HEK293 (cell line): ENCODE measurements at regions not wholly inside any gene's neighbourhood (a gene's known extent, or its start where the extent isn't known, plus 50 kb on each side); places are given as distances from the start of the nearest gene placed in this dataset.

Experiments used
- CTCF ChIA-PET: fragments of 350-600 bp; formaldehyde crosslinking; extraction: SDS; loops from one replicate; lab custom pipeline; 2021; ENCODE audit warnings: antibody characterized with exemption; lab: Yijun Ruan, JAX
- POLR2A ChIA-PET: fragments of 300-600 bp; formaldehyde crosslinking; extraction: SDS; loops from one replicate; lab custom pipeline; 2020; ENCODE audit warnings: antibody characterized with exemption, inconsistent platforms; lab: Yijun Ruan, JAX
- H3K27ac ChIP-seq: fragments of 200-500 bp; sonication (Bioruptor generic); 2 replicates; pipeline ENCODE4 v1.5.1; 2014; ENCODE audit warnings: low read depth, low read length, control low read depth, inconsistent platforms; ENCODE audit errors: extremely low read depth
- H3K36me3 ChIP-seq, 2 experiments: fragments of 200-500 bp in 1 of 2; sonication (Bioruptor generic) in 1 of 2; 1 replicate in 1 of 2; 2 replicates in 1 of 2; pipeline ENCODE4 v1.5.1; 2014 to 2017; ENCODE audit warnings: inconsistent platforms in 2 of 2, low read length in 2 of 2; ENCODE audit not compliant: control insufficient read depth in 2 of 2, insufficient read depth in 1 of 2
- H3K4me1 ChIP-seq: fragments of 200-500 bp; sonication (Bioruptor generic); 2 replicates; pipeline ENCODE4 v1.5.1; 2014; ENCODE audit warnings: mild to moderate bottlenecking, low read length, inconsistent platforms; ENCODE audit not compliant: control insufficient read depth, insufficient read depth
- H3K4me3 ChIP-seq: 2 replicates; pipeline ENCODE4 v1.5.1; 2011; ENCODE audit warnings: low read depth, mild to moderate bottlenecking, control low read depth, low read length, moderate library complexity
- H3K9me3 ChIP-seq: fragments of 200-500 bp; sonication (Bioruptor generic); 2 replicates; pipeline ENCODE4 v1.5.1; 2014; ENCODE audit warnings: low read depth, low read length, inconsistent platforms; ENCODE audit not compliant: control insufficient read depth, insufficient read depth
- HOXA7 ChIP-seq: sonication (generic); formaldehyde crosslinking; IDR thresholded peaks from 2 replicates; pipeline ENCODE4 v1.8.1; 2022; ENCODE audit warnings: missing genetic modification reagents, borderline replicate concordance
- SALL2 ChIP-seq: fragments of 450-650 bp; formaldehyde crosslinking; IDR thresholded peaks from 2 replicates; pipeline ENCODE4 v1.5.0; 2017; ENCODE audit warnings: missing biosample characterization, mild to moderate bottlenecking, missing genetic modification characterization, borderline replicate concordance
- SCRT1 ChIP-seq: fragments of 450-650 bp; formaldehyde crosslinking; IDR thresholded peaks from 2 replicates; pipeline ENCODE4 v1.5.1; 2016; ENCODE audit warnings: missing biosample characterization, missing genetic modification characterization, borderline replicate concordance
- SETDB1 ChIP-seq: IDR thresholded peaks from one replicate; pipeline ENCODE4 v1.6.1; 2017; ENCODE audit warnings: mild to moderate bottlenecking, low read length, moderate library complexity, mixed read lengths; ENCODE audit not compliant: insufficient read length
- WT1 ChIP-seq: fragments of 450-650 bp; formaldehyde crosslinking; IDR thresholded peaks from 2 replicates; pipeline ENCODE4 v1.5.1; 2016; ENCODE audit warnings: missing biosample characterization, missing genetic modification characterization
- ZFP37 ChIP-seq: fragments of 450-650 bp; formaldehyde crosslinking; IDR thresholded peaks from 2 replicates; pipeline ENCODE4 v1.5.1; 2016; ENCODE audit warnings: missing biosample characterization, missing genetic modification characterization
- ZFP41 ChIP-seq: fragments of 450-650 bp; formaldehyde crosslinking; IDR thresholded peaks from 2 replicates; pipeline ENCODE4 v1.5.1; 2016; ENCODE audit warnings: missing biosample characterization, missing genetic modification characterization, borderline replicate concordance
- ZNF10 ChIP-seq: fragments of 450-650 bp; formaldehyde crosslinking; IDR thresholded peaks from 2 replicates; pipeline ENCODE4 v1.5.1; 2017; ENCODE audit warnings: missing biosample characterization, missing genetic modification characterization
- ZNF132 ChIP-seq: fragments of 450-650 bp; formaldehyde crosslinking; IDR thresholded peaks from 2 replicates; pipeline ENCODE4 v1.5.1; 2017; ENCODE audit warnings: missing biosample characterization, missing genetic modification characterization, borderline replicate concordance
- ZNF133 ChIP-seq: fragments of 450-650 bp; formaldehyde crosslinking; IDR thresholded peaks from 2 replicates; pipeline ENCODE4 v1.5.1; 2016; ENCODE audit warnings: missing biosample characterization, missing genetic modification characterization
- ZNF24 ChIP-seq: fragments of 450-650 bp; formaldehyde crosslinking; IDR thresholded peaks from 2 replicates; pipeline ENCODE4 v1.5.1; 2016; ENCODE audit warnings: missing biosample characterization, missing genetic modification characterization
- ZNF292 ChIP-seq: fragments of 450-650 bp; formaldehyde crosslinking; IDR thresholded peaks from 2 replicates; pipeline ENCODE4 v1.5.1; 2016; ENCODE audit warnings: low read depth, missing biosample characterization, missing genetic modification characterization, borderline replicate concordance
- ZNF311 ChIP-seq: fragments of 450-650 bp; formaldehyde crosslinking; IDR thresholded peaks from 2 replicates; pipeline ENCODE4 v1.5.1; 2017; ENCODE audit warnings: missing biosample characterization, missing genetic modification characterization, borderline replicate concordance
- ZNF341 ChIP-seq: fragments of 450-650 bp; formaldehyde crosslinking; IDR thresholded peaks from 2 replicates; pipeline ENCODE4; 2016; ENCODE audit warnings: low read depth, missing biosample characterization, missing genetic modification characterization
- ZNF366 ChIP-seq: fragments of 450-650 bp; formaldehyde crosslinking; conservative IDR thresholded peaks from 2 replicates; pipeline ENCODE4 v1.5.1; 2016; ENCODE audit warnings: missing biosample characterization, missing genetic modification characterization
- ZNF449 ChIP-seq: fragments of 450-650 bp; formaldehyde crosslinking; IDR thresholded peaks from 2 replicates; pipeline ENCODE4 v1.5.1; 2017; ENCODE audit warnings: missing biosample characterization, mild to moderate bottlenecking, missing genetic modification characterization, moderate library complexity
- ZNF48 ChIP-seq: fragments of 450-650 bp; formaldehyde crosslinking; IDR thresholded peaks from 2 replicates; pipeline ENCODE4 v1.5.1; 2016; ENCODE audit warnings: missing biosample characterization, missing genetic modification characterization
- ZNF501 ChIP-seq: fragments of 450-650 bp; formaldehyde crosslinking; IDR thresholded peaks from 2 replicates; pipeline ENCODE4 v1.5.1; 2016; ENCODE audit warnings: missing biosample characterization, missing genetic modification characterization
- ZNF600 ChIP-seq: fragments of 450-650 bp; formaldehyde crosslinking; IDR thresholded peaks from 2 replicates; pipeline ENCODE4 v1.5.1; 2016; ENCODE audit warnings: missing biosample characterization, missing genetic modification characterization
- ZNF610 ChIP-seq: fragments of 450-650 bp; formaldehyde crosslinking; IDR thresholded peaks from 2 replicates; pipeline ENCODE4 v1.5.1; 2016; ENCODE audit warnings: missing biosample characterization, missing genetic modification characterization, borderline replicate concordance
- ZNF624 ChIP-seq: fragments of 450-650 bp; formaldehyde crosslinking; IDR thresholded peaks from 2 replicates; pipeline ENCODE4 v1.5.1; 2017; ENCODE audit warnings: missing biosample characterization, missing genetic modification characterization
- ZNF645 ChIP-seq: fragments of 450-650 bp; formaldehyde crosslinking; IDR thresholded peaks from 2 replicates; pipeline ENCODE4; 2016; ENCODE audit warnings: missing biosample characterization, missing genetic modification characterization
- ZNF692 ChIP-seq: fragments of 450-650 bp; formaldehyde crosslinking; IDR thresholded peaks from 2 replicates; pipeline ENCODE4 v1.5.1; 2016; ENCODE audit warnings: missing biosample characterization, missing genetic modification characterization
- ZNF792 ChIP-seq: fragments of 450-650 bp; formaldehyde crosslinking; IDR thresholded peaks from 2 replicates; pipeline ENCODE4 v1.5.1; 2016; ENCODE audit warnings: missing biosample characterization, missing genetic modification characterization
- ZNF837 ChIP-seq: fragments of 450-650 bp; formaldehyde crosslinking; IDR thresholded peaks from 2 replicates; pipeline ENCODE4 v1.5.1; 2016; ENCODE audit warnings: missing biosample characterization, missing genetic modification characterization
- TF ChIP-seq, protein P1 (sequence below): fragments of 450-650 bp; formaldehyde crosslinking; IDR thresholded peaks from 2 replicates; pipeline ENCODE4 v1.5.1; 2016; ENCODE audit warnings: missing biosample characterization, missing genetic modification characterization

- CTCF ChIA-PET = no interaction called here
- H3K4me1 ChIP-seq = no peaks in the 10 kb centered on the region
- no peak overlapping the region for H3K27ac ChIP-seq
- no peak overlapping the region for H3K4me3 ChIP-seq
- TF ChIP-seq ZFP41 (tag by site-specific recombination) (no peak), ZNF610 (no peak), ZNF600 (tag by site-specific recombination) (no peak), ZNF292 (tag by site-specific recombination) (no peak), ZNF645 (tag by site-specific recombination) (no peak), ZNF132 (tag by site-specific recombination) (no peak), ZNF341 (tag by site-specific recombination) (no peak)
- no peaks in the 10 kb centered on the region; the same call in 1 of the 2 replicates for H3K9me3 ChIP-seq
- POLR2A ChIA-PET = no interaction called here
- H3K36me3 ChIP-seq = no peaks in the 10 kb centered on the region
Observed at GRCh38 chr18:77821892-77822291, 572.2 kb downstream of the GALR1 start.

- Histone ChIP-seq H3K4me1 (no peaks in the 10 kb centered on the region), H3K9me3 (no peaks in the 10 kb centered on the region; the same call in 1 of the 2 replicates), H3K27ac (no peak overlapping the region), H3K36me3 (no peaks in the 10 kb centered on the region), H3K4me3 (no peak overlapping the region)
- TF ChIP-seq SCRT1 = no peak
- no peak for TF ChIP-seq WT1 (tag by site-specific recombination)
- TF ChIP-seq ZNF24 (tag by site-specific recombination) = no peak
- TF ChIP-seq ZNF366 (tag by site-specific recombination) = no peak
- TF ChIP-seq ZFP41 (tag by site-specific recombination) = no peak
- no peak for TF ChIP-seq ZNF692 (tag by site-specific recombination)
- no peak for TF ChIP-seq SETDB1
- TF ChIP-seq ZNF501 (tag by site-specific recombination) = no peak
- no peak for TF ChIP-seq ZFP37 (tag by site-specific recombination)
- TF ChIP-seq ZNF48 = no peak
- TF ChIP-seq ZNF133 (tag by site-specific recombination) = no peak
- TF ChIP-seq ZNF792 (tag by site-specific recombination) = no peak
- no peak for TF ChIP-seq SALL2 (tag by site-specific recombination)
- TF ChIP-seq ZNF624 = no peak
- TF ChIP-seq ZNF311 = no peak
- TF ChIP-seq ZNF837 (tag by site-specific recombination) = no peak
- TF ChIP-seq ZNF10 (tag by site-specific recombination) = no peak
- POLR2A ChIA-PET = no interaction called here
- CTCF ChIA-PET = no interaction called here
Observed at GRCh38 chr18:77822632-77823031, 573.0 kb downstream of the GALR1 start.

- POLR2A ChIA-PET = no interaction called here
- CTCF ChIA-PET = interaction anchor here (0.7 kb wide), 1 partner anchor 88 kb away, joined by 5 read pairs; no protein-coding TSS in a partner anchor
Observed at GRCh38 chr18:77833807-77834206, 584.2 kb downstream of the GALR1 start.

More at GRCh38 chr18:77833807-77834206, 584.2 kb downstream of the GALR1 start:
- Histone ChIP-seq H3K4me3 (no peak overlapping the region), H3K36me3 (no peaks in the 10 kb centered on the region), H3K27ac (no peak overlapping the region), H3K4me1 (no peaks in the 10 kb centered on the region), H3K9me3 (no peaks in the 10 kb centered on the region)
- TF ChIP-seq ZNF449 (tag by site-specific recombination) (no peak), HOXA7 (CRISPR knock-in tag) (no peak)
- TF ChIP-seq, protein P1, sequence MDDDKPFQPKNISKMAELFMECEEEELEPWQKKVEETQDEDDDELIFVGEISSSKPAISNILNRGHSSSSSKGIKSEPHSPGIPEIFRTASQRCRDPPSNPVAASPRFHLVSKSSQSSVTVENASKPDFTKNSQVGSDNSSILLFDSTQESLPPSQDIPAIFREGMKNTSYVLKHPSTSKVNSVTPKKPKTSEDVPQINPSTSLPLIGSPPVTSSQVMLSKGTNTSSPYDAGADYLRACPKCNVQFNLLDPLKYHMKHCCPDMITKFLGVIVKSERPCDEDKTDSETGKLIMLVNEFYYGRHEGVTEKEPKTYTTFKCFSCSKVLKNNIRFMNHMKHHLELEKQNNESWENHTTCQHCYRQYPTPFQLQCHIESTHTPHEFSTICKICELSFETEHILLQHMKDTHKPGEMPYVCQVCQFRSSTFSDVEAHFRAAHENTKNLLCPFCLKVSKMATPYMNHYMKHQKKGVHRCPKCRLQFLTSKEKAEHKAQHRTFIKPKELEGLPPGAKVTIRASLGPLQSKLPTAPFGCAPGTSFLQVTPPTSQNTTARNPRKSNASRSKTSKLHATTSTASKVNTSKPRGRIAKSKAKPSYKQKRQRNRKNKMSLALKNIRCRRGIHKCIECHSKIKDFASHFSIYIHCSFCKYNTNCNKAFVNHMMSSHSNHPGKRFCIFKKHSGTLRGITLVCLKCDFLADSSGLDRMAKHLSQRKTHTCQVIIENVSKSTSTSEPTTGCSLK (tag by site-specific recombination) = no peak
